Ectodermal cell (in vitro differentiated cells): ENCODE measurements at regions not wholly inside any gene's neighbourhood (a gene's known extent, or its start where the extent isn't known, plus 50 kb on each side); places are given as distances from the start of the nearest gene placed in this dataset.
A peak's percentile ranks its signal among the peaks of the same experiment; 100 is the strongest.
"Not testable (repeated sequence)": the region's sequence is repeated elsewhere in the genome, so short reads cannot be mapped to it uniquely, and the experiment has no call there.

Experiments used
- H3K27ac ChIP-seq: 2 replicates; pipeline ENCODE4 v1.7.0; 2013; ENCODE audit warnings: mild to moderate bottlenecking, low read depth, low read length; ENCODE audit not compliant: insufficient read depth, poor library complexity, severe bottlenecking
- H3K27me3 ChIP-seq: 2 replicates; pipeline ENCODE4 v1.7.0; 2013; ENCODE audit warnings: mild to moderate bottlenecking, low read length; ENCODE audit not compliant: insufficient read depth, control insufficient read depth, poor library complexity, severe bottlenecking
- H3K36me3 ChIP-seq: one replicate; pipeline ENCODE4 v1.7.0; 2013; ENCODE audit warnings: low read length; ENCODE audit not compliant: control insufficient read depth, insufficient read depth
- H3K4me1 ChIP-seq: one replicate; pipeline ENCODE4 v1.7.0; 2013; ENCODE audit warnings: low read length; ENCODE audit not compliant: control insufficient read depth, insufficient read depth
- H3K4me3 ChIP-seq: 2 replicates; pipeline ENCODE4 v1.7.0; 2013; ENCODE audit warnings: low read depth, low read length, control low read depth; ENCODE audit not compliant: insufficient read depth
- H3K9me3 ChIP-seq: 2 replicates; pipeline ENCODE4 v1.7.0; 2013; ENCODE audit warnings: mild to moderate bottlenecking, low read length, moderate library complexity; ENCODE audit not compliant: control insufficient read depth
- WGBS, 2 experiments: methylation state at CpG; one replicate each; pipeline ENCODE4 v1.1.7; 2013; ENCODE audit warnings: missing lambda C conversion rate in 2 of 2; 5-methylcytosine and 5-hydroxymethylcytosine counted together

GRCh38 chr7:82605247-82605864 is 161.8 kb upstream of the CACNA2D1 start:
- Histone ChIP-seq H3K4me1 (peaks cover 6% of the 10 kb centered on the region), H3K27ac (no peak overlapping the region), H3K9me3 (peaks cover 2% of the 10 kb centered on the region), H3K27me3 (no peaks in the 10 kb centered on the region), H3K4me3 (no peak overlapping the region), H3K36me3 (peaks cover 3% of the 10 kb centered on the region)
- WGBS, 2 experiments = 32 to 60% methylated on average over 2 to 3 of the region's 4 CpGs

GRCh38 chr7:82602066-82602465 is 158.5 kb upstream of the CACNA2D1 start:
- H3K9me3 ChIP-seq = peaks cover 2% of the 10 kb centered on the region
- H3K4me1 ChIP-seq = peaks cover 6% of the 10 kb centered on the region
- 95 to 96% methylated on average over 7 of the region's 7 CpGs for WGBS, 2 experiments
- no peaks in the 10 kb centered on the region for H3K27me3 ChIP-seq
- no peak overlapping the region for H3K4me3 ChIP-seq
- no peak overlapping the region for H3K27ac ChIP-seq
- peaks cover 3% of the 10 kb centered on the region for H3K36me3 ChIP-seq

- Histone ChIP-seq H3K4me3 (no peak overlapping the region), H3K27me3 (no peaks in the 10 kb centered on the region), H3K4me1 (peaks cover 6% of the 10 kb centered on the region), H3K27ac (no peak overlapping the region), H3K9me3 (peaks cover 2% of the 10 kb centered on the region), H3K36me3 (peaks cover 3% of the 10 kb centered on the region)
- WGBS, 2 experiments = 11 to 14% methylated on average over 2 to 3 of the region's 3 CpGs
These were observed 157.0 kb upstream of the CACNA2D1 start for GRCh38 chr7:82600531-82600930.

- H3K4me3 ChIP-seq = no peak overlapping the region
- H3K27ac ChIP-seq = no peak overlapping the region
- H3K9me3 ChIP-seq = peaks cover 2% of the 10 kb centered on the region
- peaks cover 3% of the 10 kb centered on the region for H3K36me3 ChIP-seq
- H3K27me3 ChIP-seq = no peaks in the 10 kb centered on the region
- peaks cover 9% of the 10 kb centered on the region for H3K4me1 ChIP-seq
These were observed 156.3 kb upstream of the CACNA2D1 start for GRCh38 chr7:82599895-82600294.

GRCh38 chr7:82598958-82599357 is 155.4 kb upstream of the CACNA2D1 start:
- peaks cover 3% of the 10 kb centered on the region for H3K36me3 ChIP-seq

GRCh38 chr7:82595795-82596194 is 152.2 kb upstream of the CACNA2D1 start:
- WGBS, 2 experiments = 40 to 43% methylated on average over 3 of the region's 3 CpGs
- not testable (repeated sequence) for H3K27ac ChIP-seq, H3K4me3 ChIP-seq, H3K27me3 ChIP-seq, H3K36me3 ChIP-seq, H3K9me3 ChIP-seq
- peaks cover 15% of the 10 kb centered on the region for H3K4me1 ChIP-seq

More at GRCh38 chr7:82598958-82599357, 155.4 kb upstream of the CACNA2D1 start:
- Histone ChIP-seq H3K9me3 (peaks cover 2% of the 10 kb centered on the region), H3K4me1 (peaks cover 14% of the 10 kb centered on the region), H3K4me3 (no peak overlapping the region), H3K27ac (no peak overlapping the region), H3K27me3 (no peaks in the 10 kb centered on the region)
- 100% methylated on average over 1 of the region's 1 CpG for WGBS, 2 experiments

GRCh38 chr7:82595176-82595575 is 151.6 kb upstream of the CACNA2D1 start:
- H3K27me3 ChIP-seq = no peaks in the 10 kb centered on the region
- H3K36me3 ChIP-seq = no peaks in the 10 kb centered on the region
- peaks cover 10% of the 10 kb centered on the region for H3K4me1 ChIP-seq
- H3K4me3 ChIP-seq = no peak overlapping the region
- peak overlapping the region; percentile 81 for H3K27ac ChIP-seq
- H3K9me3 ChIP-seq = no peaks in the 10 kb centered on the region

GRCh38 chr7:82594665-82595064 is 151.1 kb upstream of the CACNA2D1 start:
- Histone ChIP-seq H3K36me3 (no peaks in the 10 kb centered on the region), H3K9me3 (no peaks in the 10 kb centered on the region), H3K27me3 (no peaks in the 10 kb centered on the region), H3K4me3 (no peak overlapping the region), H3K4me1 (peaks cover 10% of the 10 kb centered on the region), H3K27ac (peak overlapping the region; percentile 81)
- WGBS, 2 experiments = 0 to 1% methylated on average over 5 of the region's 6 CpGs

- Histone ChIP-seq H3K36me3 (no peaks in the 10 kb centered on the region), H3K9me3 (no peaks in the 10 kb centered on the region), H3K27me3 (no peaks in the 10 kb centered on the region), H3K4me3 (no peak overlapping the region), H3K4me1 (peaks cover 10% of the 10 kb centered on the region), H3K27ac (no peak overlapping the region)
- WGBS, 2 experiments = 92% methylated on average over 3 of the region's 3 CpGs
These were observed 150.2 kb upstream of the CACNA2D1 start for GRCh38 chr7:82593780-82594179.

- no CpG with 5 or more reads among the region's 1 CpG for WGBS, 2 experiments
- peaks cover 10% of the 10 kb centered on the region for H3K4me1 ChIP-seq
- H3K27ac ChIP-seq = no peak overlapping the region
- no peaks in the 10 kb centered on the region for H3K27me3 ChIP-seq
- no peaks in the 10 kb centered on the region for H3K9me3 ChIP-seq
- H3K4me3 ChIP-seq = no peak overlapping the region
- H3K36me3 ChIP-seq = no peaks in the 10 kb centered on the region
These were observed 148.8 kb upstream of the CACNA2D1 start for GRCh38 chr7:82592416-82592815.

GRCh38 chr7:82579047-82579446 is 135.5 kb upstream of the CACNA2D1 start:
- WGBS, 2 experiments = 88 to 97% methylated on average over 3 of the region's 3 CpGs
- no peaks in the 10 kb centered on the region for H3K9me3 ChIP-seq
- no peaks in the 10 kb centered on the region for H3K4me1 ChIP-seq
- no peaks in the 10 kb centered on the region for H3K36me3 ChIP-seq
- H3K27me3 ChIP-seq = no peaks in the 10 kb centered on the region
- H3K27ac ChIP-seq = no peak overlapping the region
- H3K4me3 ChIP-seq = no peak overlapping the region
